Astrocyte (in vitro differentiated cells and primary cell): ENCODE measurements at regions not wholly inside any gene's neighbourhood (a gene's known extent, or its start where the extent isn't known, plus 50 kb on each side); places are given as distances from the start of the nearest gene placed in this dataset.

Experiments
- EZH2 ChIP-seq: IDR thresholded peaks from 2 replicates; pipeline ENCODE4 v1.6.1; 2012; ENCODE audit warnings: mild to moderate bottlenecking, low read length, inconsistent platforms; ENCODE audit not compliant: insufficient read depth
- TF ChIP-seq, protein P1 (sequence below): IDR thresholded peaks from 2 replicates; pipeline ENCODE4 v1.5.1; 2011; ENCODE audit warnings: low read depth, mild to moderate bottlenecking, inconsistent platforms, low read length, moderate library complexity; ENCODE audit not compliant: insufficient read depth

DNA sequence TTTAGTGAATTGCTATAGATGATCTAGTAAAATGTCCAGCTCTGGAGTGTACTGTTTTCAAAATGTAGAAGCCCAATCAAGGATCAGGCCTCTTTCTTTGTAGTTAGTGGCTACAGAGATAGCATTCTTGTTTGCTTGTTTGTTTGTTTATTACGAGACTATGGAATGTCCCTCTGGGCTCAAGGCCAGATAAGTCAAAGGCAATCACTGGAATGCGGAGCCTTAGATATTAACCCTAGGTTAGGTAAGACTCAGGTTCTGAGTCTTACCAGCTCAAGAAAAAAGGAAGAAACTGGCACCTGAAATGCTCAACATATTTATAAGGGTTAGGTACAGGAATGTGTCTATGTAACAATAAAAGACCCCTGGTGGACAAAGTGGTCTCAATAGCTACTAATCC, 261.5 kb downstream of the SLC7A11 start:
- no peak for TF ChIP-seq EZH2
- TF ChIP-seq, protein P1, sequence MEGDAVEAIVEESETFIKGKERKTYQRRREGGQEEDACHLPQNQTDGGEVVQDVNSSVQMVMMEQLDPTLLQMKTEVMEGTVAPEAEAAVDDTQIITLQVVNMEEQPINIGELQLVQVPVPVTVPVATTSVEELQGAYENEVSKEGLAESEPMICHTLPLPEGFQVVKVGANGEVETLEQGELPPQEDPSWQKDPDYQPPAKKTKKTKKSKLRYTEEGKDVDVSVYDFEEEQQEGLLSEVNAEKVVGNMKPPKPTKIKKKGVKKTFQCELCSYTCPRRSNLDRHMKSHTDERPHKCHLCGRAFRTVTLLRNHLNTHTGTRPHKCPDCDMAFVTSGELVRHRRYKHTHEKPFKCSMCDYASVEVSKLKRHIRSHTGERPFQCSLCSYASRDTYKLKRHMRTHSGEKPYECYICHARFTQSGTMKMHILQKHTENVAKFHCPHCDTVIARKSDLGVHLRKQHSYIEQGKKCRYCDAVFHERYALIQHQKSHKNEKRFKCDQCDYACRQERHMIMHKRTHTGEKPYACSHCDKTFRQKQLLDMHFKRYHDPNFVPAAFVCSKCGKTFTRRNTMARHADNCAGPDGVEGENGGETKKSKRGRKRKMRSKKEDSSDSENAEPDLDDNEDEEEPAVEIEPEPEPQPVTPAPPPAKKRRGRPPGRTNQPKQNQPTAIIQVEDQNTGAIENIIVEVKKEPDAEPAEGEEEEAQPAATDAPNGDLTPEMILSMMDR = no peak
